ENCODE measurements at regions not wholly inside any gene's neighbourhood (a gene's known extent, or its start where the extent isn't known, plus 50 kb on each side); places are given as distances from the start of the nearest gene placed in this dataset.
A peak's percentile ranks its signal among the peaks of the same experiment; 100 is the strongest.

DNA sequence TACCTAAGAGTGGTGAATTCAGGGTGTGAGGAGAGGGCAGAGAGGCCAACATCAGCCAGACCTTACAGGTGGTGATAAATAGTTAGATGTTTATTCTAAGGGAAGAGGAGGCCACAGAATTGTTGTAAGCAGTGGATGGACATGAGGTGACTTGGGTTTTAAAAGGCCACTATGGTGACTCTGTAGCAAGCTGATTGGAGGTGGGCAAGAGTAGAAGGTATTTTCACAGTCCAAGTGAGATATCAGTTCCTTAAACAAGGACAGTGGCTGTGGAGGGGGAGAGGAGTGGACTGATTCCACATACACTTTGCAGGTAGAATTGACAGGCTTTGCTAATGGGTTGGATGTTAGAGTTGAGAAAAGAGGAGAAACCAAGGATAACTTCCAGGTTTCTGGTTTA lies 60.8 kb upstream of the CLDN14 start:
- DNase-seq (ENCODE audit: low read depth) = no peak
- in situ Hi-C loops (cut with HindIII; ENCODE audit: low sequenced_read_pairs) = no loop called here
- TF ChIP-seq, protein P1, sequence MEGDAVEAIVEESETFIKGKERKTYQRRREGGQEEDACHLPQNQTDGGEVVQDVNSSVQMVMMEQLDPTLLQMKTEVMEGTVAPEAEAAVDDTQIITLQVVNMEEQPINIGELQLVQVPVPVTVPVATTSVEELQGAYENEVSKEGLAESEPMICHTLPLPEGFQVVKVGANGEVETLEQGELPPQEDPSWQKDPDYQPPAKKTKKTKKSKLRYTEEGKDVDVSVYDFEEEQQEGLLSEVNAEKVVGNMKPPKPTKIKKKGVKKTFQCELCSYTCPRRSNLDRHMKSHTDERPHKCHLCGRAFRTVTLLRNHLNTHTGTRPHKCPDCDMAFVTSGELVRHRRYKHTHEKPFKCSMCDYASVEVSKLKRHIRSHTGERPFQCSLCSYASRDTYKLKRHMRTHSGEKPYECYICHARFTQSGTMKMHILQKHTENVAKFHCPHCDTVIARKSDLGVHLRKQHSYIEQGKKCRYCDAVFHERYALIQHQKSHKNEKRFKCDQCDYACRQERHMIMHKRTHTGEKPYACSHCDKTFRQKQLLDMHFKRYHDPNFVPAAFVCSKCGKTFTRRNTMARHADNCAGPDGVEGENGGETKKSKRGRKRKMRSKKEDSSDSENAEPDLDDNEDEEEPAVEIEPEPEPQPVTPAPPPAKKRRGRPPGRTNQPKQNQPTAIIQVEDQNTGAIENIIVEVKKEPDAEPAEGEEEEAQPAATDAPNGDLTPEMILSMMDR (IDR thresholded peaks at IDR 0.05; ENCODE audit: low read depth, low read length, missing control alignments) = no peak
- no peak overlapping the region for H3K4me3 ChIP-seq (ENCODE audit: low read depth, low read length)

DNA sequence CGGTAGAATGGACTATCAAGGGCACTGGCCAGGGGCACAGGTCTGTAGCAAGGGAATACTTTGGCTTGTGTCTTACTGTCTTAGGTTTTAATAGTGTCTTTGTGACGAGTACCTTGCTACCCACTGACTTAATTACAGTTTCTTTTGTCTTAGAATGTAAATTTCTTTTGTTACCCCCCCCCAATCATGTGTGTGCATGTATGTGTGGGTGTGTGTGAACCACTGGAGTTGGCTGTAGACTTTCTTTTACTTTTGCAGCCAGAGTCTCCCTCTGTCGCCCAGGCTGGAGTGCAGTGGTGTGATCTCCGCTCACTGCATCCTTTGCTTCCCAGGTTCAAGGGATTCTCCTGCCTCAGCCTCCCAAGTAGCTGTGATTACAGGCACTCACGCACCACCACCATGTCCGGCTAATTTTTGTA lies 61.8 kb upstream of the CLDN14 start:
- no peak for DNase-seq (ENCODE audit: low read depth)
- TF ChIP-seq, protein P1 (IDR thresholded peaks at IDR 0.05; ENCODE audit: low read depth, low read length, missing control alignments) = no peak
- in situ Hi-C loops (cut with HindIII; ENCODE audit: low sequenced_read_pairs) = no loop called here
- no peak overlapping the region for H3K4me3 ChIP-seq (ENCODE audit: low read depth, low read length)

DNA sequence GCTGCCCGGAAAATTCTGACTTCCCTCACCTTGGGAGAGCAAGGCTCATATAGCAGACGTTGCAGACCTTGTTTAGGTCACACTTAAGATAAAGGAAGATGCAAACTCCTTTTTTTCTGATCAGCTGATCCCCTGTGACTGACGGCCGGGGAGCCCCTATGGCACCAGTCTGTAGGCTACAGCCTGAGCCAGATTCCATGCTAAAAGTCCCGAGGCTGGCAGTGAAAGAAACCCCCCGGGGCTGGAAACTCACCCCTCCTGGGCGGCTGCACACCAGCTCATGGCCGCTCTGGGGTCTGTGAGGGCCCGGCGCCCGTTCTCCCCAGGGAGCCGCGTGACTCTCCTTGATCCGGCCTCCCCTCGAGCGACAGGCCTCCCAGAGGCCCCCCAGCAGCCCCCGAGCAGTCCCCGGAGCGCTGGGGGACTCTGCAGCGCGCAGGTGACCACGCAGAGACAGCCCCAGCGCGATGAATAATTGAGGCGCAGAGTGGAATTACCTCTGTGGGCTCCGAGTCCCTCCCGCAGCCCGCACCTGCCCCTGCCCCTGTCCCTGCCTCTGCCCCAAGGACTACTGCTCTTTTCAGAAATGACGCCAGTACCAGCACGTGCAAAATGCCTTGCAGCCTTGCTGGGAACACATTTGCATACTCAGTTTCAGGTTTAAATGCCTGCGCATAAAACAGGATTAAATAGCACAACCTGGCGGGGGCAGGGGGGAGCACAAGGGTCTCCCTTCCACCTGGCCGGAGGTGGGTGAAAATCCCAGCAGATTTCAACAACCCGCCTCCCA lies 62.6 kb upstream of the CLDN14 start:
- TF ChIP-seq, protein P1 (IDR thresholded peaks at IDR 0.05; ENCODE audit: low read depth, low read length, missing control alignments) = peak; percentile 16
- in situ Hi-C loops (cut with HindIII; ENCODE audit: low sequenced_read_pairs) = no loop called here
- DNase-seq (ENCODE audit: low read depth) = no peak
- H3K4me3 ChIP-seq (ENCODE audit: low read depth, low read length) = no peak overlapping the region

DNA sequence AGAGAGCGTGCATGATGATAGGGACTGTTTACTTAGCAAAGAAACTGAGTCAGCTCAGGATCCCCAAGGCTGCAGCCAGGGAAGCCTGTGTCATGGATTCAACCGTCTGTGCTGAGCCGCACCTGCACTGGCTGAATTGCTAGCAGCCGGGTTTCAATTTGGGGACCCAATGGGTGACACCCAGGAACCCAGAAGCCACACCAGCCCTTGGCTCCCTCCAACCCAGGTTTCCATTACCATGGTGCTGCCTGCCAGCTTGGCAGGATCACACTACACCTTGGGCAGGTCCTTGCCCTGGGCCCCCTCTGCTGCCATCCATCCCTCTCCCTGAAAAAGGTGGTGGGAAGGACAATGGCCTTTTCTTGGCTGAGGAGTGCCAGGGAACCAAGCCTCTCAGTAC lies 64.0 kb upstream of the CLDN14 start:
- in situ Hi-C loops (cut with HindIII; ENCODE audit: low sequenced_read_pairs) = no loop called here
- DNase-seq (ENCODE audit: low read depth) = no peak
- no peak overlapping the region for H3K4me3 ChIP-seq (ENCODE audit: low read depth, low read length)
- TF ChIP-seq, protein P1 (IDR thresholded peaks at IDR 0.05; ENCODE audit: low read depth, low read length, missing control alignments) = no peak

DNA sequence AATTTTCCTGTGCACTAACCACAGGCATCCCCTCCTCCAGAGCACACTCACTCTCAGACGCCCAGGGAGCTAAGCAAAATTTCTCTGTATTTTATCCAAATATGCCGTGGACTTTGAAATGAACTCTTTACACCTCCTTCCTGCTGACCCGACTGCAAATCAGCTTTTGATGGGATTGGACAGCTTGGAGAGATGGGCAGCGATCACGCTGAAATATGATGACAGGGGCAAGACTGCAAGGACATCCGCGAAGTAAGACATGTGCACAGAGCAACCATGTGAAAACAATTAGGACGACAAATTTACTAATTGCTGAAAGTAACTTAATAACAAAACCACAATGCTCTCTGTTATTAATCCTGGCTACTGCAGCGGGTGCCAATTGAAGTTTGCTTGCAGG lies 64.6 kb upstream of the CLDN14 start:
- H3K4me3 ChIP-seq (ENCODE audit: low read depth, low read length) = no peak overlapping the region
- TF ChIP-seq, protein P1 (IDR thresholded peaks at IDR 0.05; ENCODE audit: low read depth, low read length, missing control alignments) = no peak
- in situ Hi-C loops (cut with HindIII; ENCODE audit: low sequenced_read_pairs) = no loop called here
- DNase-seq (ENCODE audit: low read depth) = no peak

GRCh38 chr21:36545776-36546511 lies 66.0 kb upstream of the CLDN14 start:
- no peak overlapping the region for H3K4me3 ChIP-seq (ENCODE audit: low read depth, low read length)
- no peak for DNase-seq (ENCODE audit: low read depth)
- in situ Hi-C loops (cut with HindIII; ENCODE audit: low sequenced_read_pairs) = no loop called here
- TF ChIP-seq, protein P1 (IDR thresholded peaks at IDR 0.05; ENCODE audit: low read depth, low read length, missing control alignments) = no peak
